ENCODE measurements at regions not wholly inside any gene's neighbourhood (a gene's known extent, or its start where the extent isn't known, plus 50 kb on each side); places are given as distances from the start of the nearest gene placed in this dataset.

GRCh38 chr2:7824211-7824610, 857.6 kb upstream of the ID2 start:
- no peak for TF ChIP-seq CTCF (IDR thresholded peaks at IDR 0.05; ENCODE audit: insufficient read depth, low read length, poor library complexity, severe bottlenecking)
- H3K4me3 ChIP-seq (replicated peaks; ENCODE audit: low read depth, low read length) = no peak overlapping the region
- no peaks in the 10 kb centered on the region for H3K36me3 ChIP-seq (ENCODE audit: control insufficient read depth, insufficient read depth, low read length)
- H3K27me3 ChIP-seq (replicated peaks; ENCODE audit: control insufficient read depth, insufficient read depth, low read length) = no peaks in the 10 kb centered on the region
- DNase-seq (ENCODE audit: extremely low read depth, insufficient read length) = no peak

DNA sequence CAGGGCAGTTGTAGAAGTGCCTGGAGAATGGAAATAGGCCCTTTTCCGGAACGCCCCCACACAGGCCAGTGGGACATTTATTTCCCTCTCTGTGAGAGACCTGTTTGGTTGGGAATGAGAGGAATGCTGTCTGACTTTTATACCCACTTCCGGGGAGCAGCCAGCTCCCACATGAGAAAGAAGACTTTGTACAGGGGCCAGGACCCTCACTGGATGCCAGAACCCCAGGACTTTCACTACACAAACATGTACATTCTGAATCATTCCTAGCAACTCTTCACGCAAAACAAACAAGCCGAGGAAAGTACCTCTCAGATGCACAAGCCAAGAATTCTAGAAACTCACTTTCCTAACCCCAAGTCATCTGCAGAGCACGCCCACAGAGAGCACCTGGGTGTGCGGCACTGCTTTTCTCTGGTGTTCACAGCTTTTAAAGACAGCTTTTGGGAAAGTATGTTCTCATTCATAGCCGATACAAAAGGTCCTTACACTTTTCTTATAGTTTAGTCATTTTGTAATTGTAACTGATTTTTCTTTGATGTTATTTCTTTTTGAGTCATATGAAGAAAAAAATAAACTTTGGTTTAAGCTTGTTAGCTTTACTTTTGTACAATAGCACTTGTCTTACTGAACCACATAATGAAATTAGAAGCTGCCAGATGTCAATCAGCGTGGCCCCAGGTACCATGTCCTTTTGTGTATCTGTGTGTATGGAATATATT, 856.1 kb upstream of the ID2 start:
- TF ChIP-seq CTCF (IDR thresholded peaks at IDR 0.05; ENCODE audit: insufficient read depth, low read length, poor library complexity, severe bottlenecking) = no peak
- peak; percentile 66 for DNase-seq (ENCODE audit: extremely low read depth, insufficient read length)
- Histone ChIP-seq H3K36me3 (ENCODE audit: control insufficient read depth, insufficient read depth, low read length) (no peaks in the 10 kb centered on the region), H3K27me3 (replicated peaks; ENCODE audit: control insufficient read depth, insufficient read depth, low read length) (no peaks in the 10 kb centered on the region), H3K4me3 (replicated peaks; ENCODE audit: low read depth, low read length) (no peak overlapping the region)

DNA sequence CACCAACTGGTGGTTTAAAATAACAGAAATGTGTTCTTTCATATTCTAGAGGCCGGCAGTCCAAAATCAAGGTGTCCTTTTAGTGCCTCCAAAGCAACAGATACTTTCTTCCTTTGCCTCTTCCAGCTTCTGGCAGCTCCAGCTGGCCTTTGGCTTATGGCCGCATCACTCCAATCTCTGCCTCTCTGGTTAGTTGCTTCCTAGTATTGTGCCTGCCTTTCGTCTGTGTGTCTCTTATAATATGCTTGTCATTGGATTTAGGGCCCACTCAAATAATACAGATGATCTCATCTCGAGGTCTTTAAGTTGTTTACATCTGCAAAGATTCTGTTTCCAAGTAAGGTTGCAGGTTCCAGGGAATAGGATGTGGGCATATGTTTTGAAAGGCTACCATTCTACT, 855.2 kb upstream of the ID2 start:
- Histone ChIP-seq H3K4me3 (replicated peaks; ENCODE audit: low read depth, low read length) (no peak overlapping the region), H3K36me3 (ENCODE audit: control insufficient read depth, insufficient read depth, low read length) (no peaks in the 10 kb centered on the region), H3K27me3 (replicated peaks; ENCODE audit: control insufficient read depth, insufficient read depth, low read length) (no peaks in the 10 kb centered on the region)
- no peak for DNase-seq (ENCODE audit: extremely low read depth, insufficient read length)
- no peak for TF ChIP-seq CTCF (IDR thresholded peaks at IDR 0.05; ENCODE audit: insufficient read depth, low read length, poor library complexity, severe bottlenecking)

GRCh38 chr2:7829241-7829640, 852.6 kb upstream of the ID2 start:
- no peak for DNase-seq (ENCODE audit: extremely low read depth, insufficient read length)
- Histone ChIP-seq H3K27me3 (replicated peaks; ENCODE audit: control insufficient read depth, insufficient read depth, low read length) (no peaks in the 10 kb centered on the region), H3K4me3 (replicated peaks; ENCODE audit: low read depth, low read length) (no peak overlapping the region), H3K36me3 (ENCODE audit: control insufficient read depth, insufficient read depth, low read length) (no peaks in the 10 kb centered on the region)
- no peak for TF ChIP-seq CTCF (IDR thresholded peaks at IDR 0.05; ENCODE audit: insufficient read depth, low read length, poor library complexity, severe bottlenecking)

GRCh38 chr2:7830616-7831015, 851.2 kb upstream of the ID2 start:
- H3K4me3 ChIP-seq (replicated peaks; ENCODE audit: low read depth, low read length) = no peak overlapping the region
- TF ChIP-seq CTCF (IDR thresholded peaks at IDR 0.05; ENCODE audit: insufficient read depth, low read length, poor library complexity, severe bottlenecking) = no peak
- DNase-seq (ENCODE audit: extremely low read depth, insufficient read length) = no peak
- H3K36me3 ChIP-seq (ENCODE audit: control insufficient read depth, insufficient read depth, low read length) = no peaks in the 10 kb centered on the region
- no peaks in the 10 kb centered on the region for H3K27me3 ChIP-seq (replicated peaks; ENCODE audit: control insufficient read depth, insufficient read depth, low read length)

GRCh38 chr2:7835151-7835550, 846.7 kb upstream of the ID2 start:
- Histone ChIP-seq H3K36me3 (ENCODE audit: control insufficient read depth, insufficient read depth, low read length) (no peaks in the 10 kb centered on the region), H3K27me3 (replicated peaks; ENCODE audit: control insufficient read depth, insufficient read depth, low read length) (no peaks in the 10 kb centered on the region), H3K4me3 (replicated peaks; ENCODE audit: low read depth, low read length) (no peak overlapping the region)
- DNase-seq (ENCODE audit: extremely low read depth, insufficient read length) = peak; percentile 7
- TF ChIP-seq CTCF (IDR thresholded peaks at IDR 0.05; ENCODE audit: insufficient read depth, low read length, poor library complexity, severe bottlenecking) = no peak
